ENCODE measurements at regions not wholly inside any gene's neighbourhood (a gene's known extent, or its start where the extent isn't known, plus 50 kb on each side); places are given as distances from the start of the nearest gene placed in this dataset.

GRCh38 chr1:37424523-37424922 lies 49.9 kb upstream of the ZC3H12A start:
- Histone ChIP-seq H3K4me1 (no peaks in the 10 kb centered on the region), H3K27me3 (ENCODE audit: insufficient read depth in 3 of 3, low read length in 2 of 3) (peaks cover 0 to 17% (median 12%) of the 10 kb centered on the region in 3 donors), H3K27ac (no peak overlapping the region), H3K9me3 (no peaks in the 10 kb centered on the region), H3K36me3 (ENCODE audit: insufficient read depth in 1 of 2, low read depth in 1 of 2) (no peaks in the 10 kb centered on the region), H3K4me3 (no peak overlapping the region)
- TF ChIP-seq CTCF (IDR thresholded peaks at IDR 0.05) = no peak
- 39 to 46% (median 44%) methylated on average over 1 of the region's 1 CpG for WGBS, 3 donors
- ATAC-seq = no peak
- no peak for DNase-seq
- intact Hi-C loops (cut with DNase I) = no loop called here

All from psoas muscle (tissue), 7 donors.